Omental fat pad (tissue), 3 donors: ENCODE measurements at regions not wholly inside any gene's neighbourhood (a gene's known extent, or its start where the extent isn't known, plus 50 kb on each side); places are given as distances from the start of the nearest gene placed in this dataset.

Experiments used
- ATAC-seq: fragments of 150-250 bp; one replicate; pipeline ENCODE4 v1.9.1; 2016; ENCODE audit warnings: mild to moderate bottlenecking, moderate library complexity; ENCODE audit not compliant: low FRiP score
- DNase-seq: peaks from one replicate; pipeline ENCODE4 v3.0.0-alpha.2; 2019; ENCODE audit warnings: low spot score
- TF ChIP-seq, protein P1 (sequence below), 3 donors: fragments of 450-650 bp; IDR thresholded peaks; one replicate each; pipeline ENCODE4 v1.5.1; 2016 to 2017; ENCODE audit warnings: antibody characterized with exemption in 3 of 3, mild to moderate bottlenecking in 3 of 3, moderate library complexity in 2 of 3

DNA sequence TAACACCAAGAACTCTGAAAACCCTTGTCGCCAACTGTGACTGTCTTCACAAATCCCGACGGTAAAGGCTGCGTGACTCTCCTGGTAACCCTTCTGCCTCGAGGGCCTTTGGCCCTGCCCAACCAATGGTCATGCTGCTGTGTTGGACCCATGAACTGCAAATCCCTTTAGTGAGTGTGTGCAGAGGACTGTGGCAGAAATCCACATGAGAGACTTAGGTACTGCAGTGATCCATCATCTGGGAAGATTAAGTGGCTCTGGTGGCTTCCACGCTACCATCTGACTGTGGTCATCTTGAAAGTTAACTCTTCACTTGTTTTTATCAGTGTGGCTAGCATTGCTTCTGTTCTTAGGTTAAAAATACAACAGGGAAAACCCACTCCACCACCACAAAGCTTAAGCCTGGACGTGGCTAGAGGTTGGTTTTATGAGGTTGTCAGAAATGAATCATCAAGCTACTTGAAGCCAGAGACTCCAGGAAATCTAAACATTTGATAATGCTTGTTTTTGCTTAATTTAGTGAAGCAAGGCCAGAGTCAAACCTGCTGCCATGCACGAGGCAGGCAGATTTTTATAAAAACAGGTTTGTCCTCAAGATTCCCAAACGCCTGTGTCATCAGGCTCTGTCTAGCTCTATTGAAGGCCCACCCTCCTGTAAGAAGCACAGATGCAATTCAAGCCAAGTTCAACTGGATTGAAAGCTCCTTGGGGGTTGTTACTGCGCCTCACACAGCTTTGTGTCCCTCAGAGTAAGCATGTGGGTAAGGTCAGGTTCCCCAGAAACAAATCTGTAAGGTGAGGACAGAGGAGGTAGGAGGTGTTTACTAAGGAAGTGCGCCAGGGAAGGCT lies 52.7 kb upstream of the ERCC6L2 start:
- DNase-seq, result no peak
- ATAC-seq, result no peak
- TF ChIP-seq, protein P1, sequence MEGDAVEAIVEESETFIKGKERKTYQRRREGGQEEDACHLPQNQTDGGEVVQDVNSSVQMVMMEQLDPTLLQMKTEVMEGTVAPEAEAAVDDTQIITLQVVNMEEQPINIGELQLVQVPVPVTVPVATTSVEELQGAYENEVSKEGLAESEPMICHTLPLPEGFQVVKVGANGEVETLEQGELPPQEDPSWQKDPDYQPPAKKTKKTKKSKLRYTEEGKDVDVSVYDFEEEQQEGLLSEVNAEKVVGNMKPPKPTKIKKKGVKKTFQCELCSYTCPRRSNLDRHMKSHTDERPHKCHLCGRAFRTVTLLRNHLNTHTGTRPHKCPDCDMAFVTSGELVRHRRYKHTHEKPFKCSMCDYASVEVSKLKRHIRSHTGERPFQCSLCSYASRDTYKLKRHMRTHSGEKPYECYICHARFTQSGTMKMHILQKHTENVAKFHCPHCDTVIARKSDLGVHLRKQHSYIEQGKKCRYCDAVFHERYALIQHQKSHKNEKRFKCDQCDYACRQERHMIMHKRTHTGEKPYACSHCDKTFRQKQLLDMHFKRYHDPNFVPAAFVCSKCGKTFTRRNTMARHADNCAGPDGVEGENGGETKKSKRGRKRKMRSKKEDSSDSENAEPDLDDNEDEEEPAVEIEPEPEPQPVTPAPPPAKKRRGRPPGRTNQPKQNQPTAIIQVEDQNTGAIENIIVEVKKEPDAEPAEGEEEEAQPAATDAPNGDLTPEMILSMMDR (IDR thresholded peaks at IDR 0.05), result no peak

DNA sequence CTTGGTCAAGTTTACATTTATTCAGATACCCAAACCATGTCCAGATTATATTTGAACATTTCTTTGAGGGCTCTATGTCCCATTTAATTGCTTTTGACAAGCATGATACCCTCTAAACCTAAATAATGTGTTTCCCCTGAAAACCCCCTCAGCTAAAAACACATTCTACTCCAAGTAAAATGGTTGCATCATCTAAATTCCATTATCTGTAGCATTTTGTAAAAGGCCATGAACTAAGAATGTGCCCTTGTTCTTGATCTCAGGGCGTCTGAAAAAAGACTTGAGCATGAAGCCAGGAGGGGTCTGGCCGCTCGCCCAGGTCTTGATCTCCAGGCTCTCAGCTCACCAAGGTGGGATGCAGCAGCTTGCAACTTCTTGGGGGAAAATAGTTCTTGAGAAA lies 53.5 kb upstream of the ERCC6L2 start:
- no peak for DNase-seq
- ATAC-seq, result no peak
- TF ChIP-seq, protein P1 (IDR thresholded peaks at IDR 0.05), result no peak

DNA sequence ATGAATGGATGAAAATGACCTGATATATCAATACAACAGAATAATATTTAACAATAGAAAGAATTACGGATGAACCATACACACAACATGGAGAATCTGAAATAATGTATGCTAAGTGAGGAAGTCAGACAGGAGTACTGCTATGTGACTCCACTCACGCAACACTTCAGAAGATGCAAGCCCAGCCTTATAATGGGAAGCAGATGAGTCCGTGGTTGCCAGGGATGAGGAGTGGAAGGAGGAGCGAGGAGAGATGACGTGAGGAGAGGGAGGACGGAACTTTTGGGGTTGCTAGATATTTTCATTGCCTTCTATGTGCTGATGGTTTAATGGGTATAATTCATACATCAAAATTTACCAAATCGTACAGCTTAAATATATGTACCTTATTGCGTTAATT lies 55.4 kb upstream of the ERCC6L2 start:
- TF ChIP-seq, protein P1 (IDR thresholded peaks at IDR 0.05), result no peak
- ATAC-seq (no peak), DNase-seq (no peak)

DNA sequence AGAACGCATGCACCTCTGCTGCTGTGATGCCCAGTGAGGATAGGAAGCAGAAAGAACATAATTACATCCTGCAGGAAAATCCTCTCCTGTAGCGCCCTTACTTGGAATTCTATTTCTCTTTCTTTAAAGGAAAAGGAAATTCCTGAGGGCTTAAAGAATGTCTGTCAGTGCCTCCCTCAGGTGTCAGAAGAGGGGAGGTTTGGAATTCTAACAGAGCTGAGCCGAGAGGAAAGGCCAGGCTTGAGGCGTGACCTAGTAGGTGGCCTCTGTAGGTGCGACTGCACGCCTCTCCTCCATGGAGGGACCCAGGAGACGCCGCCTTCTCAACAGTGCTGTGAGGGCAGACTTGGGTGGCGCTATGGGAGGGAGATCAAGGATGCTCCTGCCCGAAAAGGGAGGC lies 55.9 kb upstream of the ERCC6L2 start:
- DNase-seq, result no peak
- TF ChIP-seq, protein P1 (IDR thresholded peaks at IDR 0.05), result no peak
- ATAC-seq, result no peak

DNA sequence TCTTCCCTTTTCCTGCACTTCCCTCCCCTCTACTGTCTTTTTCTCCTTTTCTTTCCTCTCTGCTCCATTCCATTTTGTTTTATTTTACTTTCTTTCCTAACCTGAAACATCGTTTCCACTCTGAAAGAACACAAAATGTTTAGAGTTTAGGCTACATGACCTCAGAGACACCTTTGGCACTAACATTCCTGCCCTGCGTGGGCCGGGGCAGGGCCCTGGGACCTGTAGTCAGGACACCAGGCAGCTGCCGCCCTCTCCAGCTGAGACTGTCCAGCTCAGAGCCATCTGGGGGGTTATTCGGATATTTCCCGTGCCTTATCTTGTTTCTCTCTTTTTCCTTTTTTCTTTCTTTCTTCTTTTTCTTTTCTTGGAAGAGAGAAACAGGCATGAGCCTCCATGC lies 58.3 kb upstream of the ERCC6L2 start:
- TF ChIP-seq, protein P1 (IDR thresholded peaks at IDR 0.05), result no peak
- DNase-seq (no peak), ATAC-seq (no peak)

DNA sequence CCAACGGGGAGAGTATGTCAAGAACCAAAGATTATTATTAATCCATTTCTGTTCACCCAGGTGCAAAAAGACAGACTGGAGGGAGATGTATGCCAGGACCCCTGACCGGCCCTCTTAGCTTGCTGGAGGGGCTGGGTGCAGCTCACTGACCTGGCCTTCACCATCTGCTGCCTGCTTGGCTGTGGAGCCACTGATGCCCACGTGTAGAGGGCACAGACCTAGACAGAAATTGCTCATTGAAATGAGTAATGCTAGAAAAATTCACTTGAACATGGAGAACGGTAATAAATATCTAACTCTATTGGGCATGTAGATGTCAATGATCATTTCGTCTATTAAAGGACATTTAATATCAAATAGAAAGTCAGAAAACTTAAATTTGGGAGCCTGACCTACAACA lies 58.8 kb upstream of the ERCC6L2 start:
- ATAC-seq (no peak), DNase-seq (no peak)
- TF ChIP-seq, protein P1 (IDR thresholded peaks at IDR 0.05), result no peak

DNA sequence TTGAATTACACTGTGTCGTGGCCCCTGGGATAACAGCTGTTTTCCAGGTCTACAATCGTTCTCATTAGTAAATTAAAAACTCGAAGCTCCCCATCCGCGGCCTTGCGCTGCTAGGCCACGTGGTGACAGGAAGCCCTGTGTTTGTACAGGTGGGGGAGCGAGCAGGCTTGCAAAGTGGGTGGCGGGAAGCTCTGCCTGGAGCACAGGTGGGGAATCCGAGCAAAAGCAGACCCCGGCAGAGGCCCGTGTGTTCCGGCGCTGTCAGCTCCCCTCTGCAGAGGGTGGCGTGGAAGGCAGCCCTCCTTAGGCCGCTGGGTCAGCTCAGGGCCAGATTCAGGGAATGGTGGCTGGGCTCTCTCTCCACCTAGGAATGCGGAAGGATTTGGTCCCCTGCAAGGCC lies 59.5 kb upstream of the ERCC6L2 start:
- no peak for DNase-seq
- ATAC-seq, result no peak
- TF ChIP-seq, protein P1 (IDR thresholded peaks at IDR 0.05), result no peak
